ENCODE measurements at regions not wholly inside any gene's neighbourhood (a gene's known extent, or its start where the extent isn't known, plus 50 kb on each side); places are given as distances from the start of the nearest gene placed in this dataset.
A peak's percentile ranks its signal among the peaks of the same experiment; 100 is the strongest.
"Not testable (repeated sequence)": the region's sequence is repeated elsewhere in the genome, so short reads cannot be mapped to it uniquely, and the experiment has no call there.

DNA sequence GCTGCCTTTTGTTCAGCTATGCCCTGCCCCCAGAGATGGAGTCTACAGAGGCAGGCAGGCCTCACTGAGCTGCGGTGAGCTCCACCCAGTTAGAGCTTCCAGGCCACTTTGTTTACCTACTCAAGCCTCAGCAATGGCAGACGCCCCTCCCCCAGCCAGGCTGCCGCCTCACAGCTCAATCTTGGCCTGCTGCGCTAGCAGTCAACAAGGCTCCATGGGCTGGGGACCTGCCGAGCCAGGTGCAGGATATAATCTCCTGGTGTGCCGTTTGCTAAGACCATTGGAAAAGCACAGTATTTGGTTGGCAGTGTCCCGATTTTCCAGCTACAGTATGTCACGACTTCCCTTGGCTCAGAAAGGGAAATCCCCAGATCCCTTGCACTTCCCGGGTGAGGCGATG lies 862.0 kb downstream of the GRID1 start:
- H3K36me3 ChIP-seq (ENCODE audit: control insufficient read depth, insufficient read depth, low read length); H3K27ac ChIP-seq (ENCODE audit: low read depth, low read length); H3K4me1 ChIP-seq (ENCODE audit: control insufficient read depth, insufficient read depth, low read length); H3K27me3 ChIP-seq (ENCODE audit: control insufficient read depth, insufficient read depth, low read length); H3K9ac ChIP-seq (ENCODE audit: low read length); H3K4me3 ChIP-seq (ENCODE audit: low read depth, low read length): not testable (repeated sequence)
- peaks cover 15% of the 10 kb centered on the region for H3K9me3 ChIP-seq (ENCODE audit: control insufficient read depth, insufficient read depth, low read depth, low read length)

DNA sequence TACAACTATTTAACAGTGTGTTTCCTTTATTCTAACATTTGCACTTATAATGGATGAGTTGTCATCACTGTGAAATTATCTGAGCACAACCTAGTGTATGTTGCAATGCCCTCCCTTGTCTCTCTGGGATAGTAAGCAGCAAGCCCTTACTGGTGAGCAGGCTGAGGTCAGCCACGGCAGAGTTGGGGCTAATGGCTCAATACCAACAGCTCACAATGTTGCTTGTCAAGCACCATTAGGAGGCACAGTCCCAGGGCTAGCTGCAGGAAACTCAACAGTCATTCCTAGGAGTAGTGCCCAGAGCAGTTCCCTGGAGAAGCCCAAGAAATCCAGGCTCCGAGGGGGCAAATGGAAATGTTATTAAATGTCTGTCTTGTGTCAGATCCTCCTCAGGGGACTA lies 858.4 kb downstream of the GRID1 start:
- Histone ChIP-seq H3K9ac (ENCODE audit: low read length) (no peak overlapping the region), H3K4me1 (ENCODE audit: control insufficient read depth, insufficient read depth, low read length) (peaks cover 5% of the 10 kb centered on the region; the same call in 1 of the 2 replicates), H3K27me3 (ENCODE audit: control insufficient read depth, insufficient read depth, low read length) (no peaks in the 10 kb centered on the region), H3K36me3 (ENCODE audit: control insufficient read depth, insufficient read depth, low read length) (no peaks in the 10 kb centered on the region), H3K4me3 (ENCODE audit: low read depth, low read length) (no peak overlapping the region), H3K9me3 (ENCODE audit: control insufficient read depth, insufficient read depth, low read depth, low read length) (peaks cover 15% of the 10 kb centered on the region), H3K27ac (ENCODE audit: low read depth, low read length) (no peak overlapping the region)

DNA sequence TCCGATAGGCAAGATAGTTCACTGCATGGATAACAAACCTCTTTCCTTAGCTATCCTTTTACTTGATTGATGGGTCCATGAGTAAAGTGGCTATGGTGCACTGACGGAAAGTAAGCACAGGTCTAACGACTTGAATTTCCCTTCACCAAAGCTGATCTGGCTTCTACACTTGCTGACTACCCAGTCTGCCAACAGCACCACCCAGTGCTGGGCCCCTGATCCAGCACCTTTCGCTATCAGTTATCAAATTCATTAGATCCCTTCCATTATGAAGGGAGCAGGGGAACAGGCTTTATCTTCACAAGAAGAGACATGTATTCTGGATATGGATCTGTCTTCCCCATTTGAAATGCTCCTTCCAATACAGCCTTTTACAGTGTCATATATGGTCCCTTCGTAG lies 855.9 kb downstream of the GRID1 start:
- Histone ChIP-seq H3K27me3 (ENCODE audit: control insufficient read depth, insufficient read depth, low read length) (no peaks in the 10 kb centered on the region), H3K36me3 (ENCODE audit: control insufficient read depth, insufficient read depth, low read length) (no peaks in the 10 kb centered on the region), H3K4me3 (ENCODE audit: low read depth, low read length) (no peak overlapping the region), H3K4me1 (ENCODE audit: control insufficient read depth, insufficient read depth, low read length) (peaks cover 15% of the 10 kb centered on the region), H3K27ac (ENCODE audit: low read depth, low read length) (no peak overlapping the region), H3K9ac (ENCODE audit: low read length) (no peak overlapping the region), H3K9me3 (ENCODE audit: control insufficient read depth, insufficient read depth, low read depth, low read length) (no peaks in the 10 kb centered on the region)

DNA sequence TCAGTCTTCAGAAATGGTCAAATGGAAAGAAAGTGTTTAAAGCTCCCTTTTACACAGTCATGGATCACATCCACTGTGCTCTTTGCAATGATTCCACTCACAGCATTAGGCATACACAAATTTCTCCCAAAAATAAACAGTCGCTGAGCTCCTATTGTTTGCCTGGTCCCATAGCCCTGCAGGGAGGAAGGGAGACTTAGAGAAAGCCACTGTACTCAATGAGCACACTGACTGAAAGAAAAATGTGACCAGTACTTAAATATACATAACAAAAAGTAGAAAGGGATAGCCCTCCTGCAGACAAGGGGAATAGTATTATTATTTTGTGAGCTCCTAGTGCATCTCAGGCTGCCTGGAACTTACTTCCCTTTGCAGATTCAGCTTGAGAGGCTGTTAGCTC lies 853.2 kb downstream of the GRID1 start:
- H3K9ac ChIP-seq (ENCODE audit: low read length) = no peak overlapping the region

DNA sequence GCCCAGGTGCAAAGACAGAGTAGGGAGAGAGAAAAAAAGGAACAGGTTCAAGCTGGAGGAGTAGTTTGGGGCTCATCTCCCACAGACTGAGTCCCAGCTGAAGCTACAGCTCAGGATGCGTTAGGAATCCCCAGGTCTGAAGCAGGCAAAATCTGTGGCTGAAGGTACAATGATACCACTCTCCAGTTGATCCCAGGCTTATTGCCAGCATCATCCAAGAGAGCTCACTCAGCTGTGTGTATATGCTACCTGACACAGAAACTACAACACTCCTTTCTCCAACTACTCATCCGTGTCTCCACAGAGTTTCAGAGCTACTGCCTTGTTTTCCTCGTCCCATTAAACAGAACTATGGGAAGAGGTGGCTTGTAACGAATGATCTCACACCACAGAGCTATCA lies 851.3 kb downstream of the GRID1 start:
- H3K4me3 ChIP-seq (ENCODE audit: low read depth, low read length) = no peak overlapping the region
- H3K9me3 ChIP-seq (ENCODE audit: control insufficient read depth, insufficient read depth, low read depth, low read length) = no peaks in the 10 kb centered on the region
- H3K36me3 ChIP-seq (ENCODE audit: control insufficient read depth, insufficient read depth, low read length) = no peaks in the 10 kb centered on the region
- H3K27ac ChIP-seq (ENCODE audit: low read depth, low read length) = no peak overlapping the region
- H3K9ac ChIP-seq (ENCODE audit: low read length) = no peak overlapping the region
- peaks cover 15% of the 10 kb centered on the region for H3K4me1 ChIP-seq (ENCODE audit: control insufficient read depth, insufficient read depth, low read length)
- no peaks in the 10 kb centered on the region for H3K27me3 ChIP-seq (ENCODE audit: control insufficient read depth, insufficient read depth, low read length)

More for the DNA sequence above, 853.2 kb downstream of the GRID1 start:
- Histone ChIP-seq H3K27me3 (ENCODE audit: control insufficient read depth, insufficient read depth, low read length) (no peaks in the 10 kb centered on the region), H3K36me3 (ENCODE audit: control insufficient read depth, insufficient read depth, low read length) (no peaks in the 10 kb centered on the region), H3K27ac (ENCODE audit: low read depth, low read length) (no peak overlapping the region), H3K4me1 (ENCODE audit: control insufficient read depth, insufficient read depth, low read length) (peaks cover 15% of the 10 kb centered on the region), H3K9me3 (ENCODE audit: control insufficient read depth, insufficient read depth, low read depth, low read length) (no peaks in the 10 kb centered on the region), H3K4me3 (ENCODE audit: low read depth, low read length) (no peak overlapping the region)

DNA sequence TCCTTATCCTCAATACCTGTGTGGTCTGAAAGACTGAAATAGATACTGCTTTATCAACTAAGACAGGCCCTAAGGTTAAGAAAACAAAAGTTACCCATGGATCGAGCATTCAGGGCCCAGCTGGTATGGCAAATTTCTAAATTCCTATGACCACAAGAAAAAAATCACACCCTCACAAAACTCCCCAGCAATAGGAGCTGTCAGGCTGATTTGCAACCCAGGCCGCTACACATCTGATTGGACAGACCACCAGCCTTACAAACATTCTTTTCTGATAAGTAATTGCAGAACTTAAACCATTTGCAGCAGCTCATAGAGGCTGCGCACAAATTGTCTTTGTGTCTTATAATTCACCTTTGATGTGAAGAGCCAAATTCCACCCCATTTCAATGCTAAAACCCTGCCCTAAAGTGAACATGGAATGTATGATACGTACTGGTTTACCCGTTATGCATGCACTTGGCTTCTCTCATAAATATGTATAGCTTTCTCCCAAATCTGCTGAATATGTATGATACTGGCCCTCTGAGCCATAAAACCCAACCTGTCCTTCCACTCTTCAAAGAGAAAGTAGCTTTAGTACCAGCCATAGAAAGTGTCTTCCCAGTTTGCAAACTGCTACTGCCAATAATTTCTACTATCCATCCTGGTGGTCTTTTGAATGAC lies 842.5 kb downstream of the GRID1 start:
- no peaks in the 10 kb centered on the region for H3K27me3 ChIP-seq (ENCODE audit: control insufficient read depth, insufficient read depth, low read length)
- no peak overlapping the region for H3K9ac ChIP-seq (ENCODE audit: low read length)
- no peak overlapping the region for H3K27ac ChIP-seq (ENCODE audit: low read depth, low read length)
- peaks cover 18% of the 10 kb centered on the region for H3K9me3 ChIP-seq (ENCODE audit: control insufficient read depth, insufficient read depth, low read depth, low read length)
- no peaks in the 10 kb centered on the region for H3K36me3 ChIP-seq (ENCODE audit: control insufficient read depth, insufficient read depth, low read length)
- H3K4me3 ChIP-seq (ENCODE audit: low read depth, low read length) = no peak overlapping the region
- 0 out of 2 replicates have a peak, but pooled peaks cover 9% of the 10 kb centered on the region for H3K4me1 ChIP-seq (ENCODE audit: control insufficient read depth, insufficient read depth, low read length)

DNA sequence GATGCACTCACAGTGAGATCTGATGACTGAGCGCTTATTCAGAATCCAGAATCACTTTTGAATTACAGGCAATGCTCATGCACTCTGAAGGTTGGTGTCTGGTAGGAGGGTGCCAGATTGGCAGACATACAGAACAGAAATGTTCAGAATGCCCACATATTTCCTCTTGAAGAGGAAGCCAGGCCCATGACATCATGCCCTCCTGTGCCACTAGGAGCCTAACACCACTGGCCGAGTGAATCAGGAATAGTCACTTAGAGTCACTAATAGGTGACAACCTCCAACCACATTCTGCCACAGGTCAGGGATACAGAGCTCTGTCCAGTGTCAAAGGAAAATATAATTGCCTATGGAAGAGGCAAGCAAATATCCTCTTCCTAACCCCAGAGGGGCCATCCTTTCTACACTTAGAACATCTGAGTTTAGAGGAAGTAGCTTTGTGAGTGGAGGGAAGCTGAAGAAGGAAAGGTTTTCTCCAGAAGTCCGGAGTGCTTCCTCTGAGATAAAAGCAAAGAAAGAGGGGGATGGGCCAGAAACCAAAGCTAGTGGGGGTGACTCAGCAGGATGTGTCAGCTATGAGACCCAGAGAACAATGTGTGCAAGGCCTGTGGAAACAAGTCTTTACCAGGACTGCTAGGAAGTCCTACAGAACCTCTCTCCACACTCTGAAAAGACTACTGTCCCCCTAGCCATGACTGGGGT lies 838.8 kb downstream of the GRID1 start:
- Histone ChIP-seq H3K9ac (ENCODE audit: low read length) (no peak overlapping the region), H3K4me3 (ENCODE audit: low read depth, low read length) (no peak overlapping the region), H3K4me1 (ENCODE audit: control insufficient read depth, insufficient read depth, low read length) (peaks cover 16% of the 10 kb centered on the region; the same call in 1 of the 2 replicates), H3K9me3 (ENCODE audit: control insufficient read depth, insufficient read depth, low read depth, low read length) (peaks cover 23% of the 10 kb centered on the region), H3K27me3 (ENCODE audit: control insufficient read depth, insufficient read depth, low read length) (no peaks in the 10 kb centered on the region), H3K36me3 (ENCODE audit: control insufficient read depth, insufficient read depth, low read length) (no peaks in the 10 kb centered on the region), H3K27ac (ENCODE audit: low read depth, low read length) (no peak overlapping the region)

DNA sequence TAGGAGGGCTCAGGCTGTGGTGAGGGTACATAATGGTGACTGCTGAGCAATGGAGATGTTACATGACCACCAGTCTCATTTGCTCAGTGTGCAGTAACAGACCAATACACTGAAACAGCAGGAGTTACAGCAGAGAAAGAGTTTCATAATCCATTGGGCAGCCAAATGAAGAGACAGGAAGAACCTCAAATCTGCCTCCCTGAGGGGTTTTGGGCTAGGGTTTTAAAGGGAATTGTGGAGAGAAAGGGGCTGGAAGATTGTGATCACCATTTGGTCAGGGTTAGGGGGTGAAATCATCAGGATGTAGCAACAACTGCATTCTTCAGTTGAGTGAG lies 838.3 kb downstream of the GRID1 start:
- Histone ChIP-seq H3K9ac (ENCODE audit: low read length) (no peak overlapping the region), H3K4me3 (ENCODE audit: low read depth, low read length) (no peak overlapping the region), H3K4me1 (ENCODE audit: control insufficient read depth, insufficient read depth, low read length) (peaks cover 16% of the 10 kb centered on the region; the same call in 1 of the 2 replicates), H3K36me3 (ENCODE audit: control insufficient read depth, insufficient read depth, low read length) (no peaks in the 10 kb centered on the region), H3K27ac (ENCODE audit: low read depth, low read length) (no peak overlapping the region), H3K27me3 (ENCODE audit: control insufficient read depth, insufficient read depth, low read length) (no peaks in the 10 kb centered on the region), H3K9me3 (ENCODE audit: control insufficient read depth, insufficient read depth, low read depth, low read length) (peaks cover 23% of the 10 kb centered on the region)

DNA sequence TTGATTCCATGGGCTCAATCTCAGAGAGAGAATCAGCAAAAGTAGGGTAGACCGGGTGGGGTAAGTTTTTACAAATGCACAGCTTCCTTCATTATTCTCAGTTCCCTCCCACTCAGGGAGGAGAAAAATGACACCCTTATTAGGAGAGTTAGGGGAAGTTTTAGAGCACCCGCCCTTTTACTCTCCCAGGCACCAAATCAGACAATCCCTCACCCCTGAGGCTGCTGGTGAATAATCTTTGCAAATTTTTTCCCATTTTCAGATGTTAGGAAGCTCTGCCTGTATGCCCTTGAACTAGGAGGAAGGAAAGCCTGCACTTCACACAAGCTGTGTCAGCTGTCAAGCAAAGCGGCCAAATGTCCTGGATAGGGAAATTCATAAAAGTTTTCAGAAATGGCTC lies 834.9 kb downstream of the GRID1 start:
- peaks cover 23% of the 10 kb centered on the region for H3K9me3 ChIP-seq (ENCODE audit: control insufficient read depth, insufficient read depth, low read depth, low read length)
- no peak overlapping the region for H3K27ac ChIP-seq (ENCODE audit: low read depth, low read length)
- peaks cover 13% of the 10 kb centered on the region; the same call in 1 of the 2 replicates for H3K4me1 ChIP-seq (ENCODE audit: control insufficient read depth, insufficient read depth, low read length)
- no peak overlapping the region for H3K4me3 ChIP-seq (ENCODE audit: low read depth, low read length)
- H3K27me3 ChIP-seq (ENCODE audit: control insufficient read depth, insufficient read depth, low read length) = no peaks in the 10 kb centered on the region
- no peak overlapping the region for H3K9ac ChIP-seq (ENCODE audit: low read length)
- no peaks in the 10 kb centered on the region for H3K36me3 ChIP-seq (ENCODE audit: control insufficient read depth, insufficient read depth, low read length)

DNA sequence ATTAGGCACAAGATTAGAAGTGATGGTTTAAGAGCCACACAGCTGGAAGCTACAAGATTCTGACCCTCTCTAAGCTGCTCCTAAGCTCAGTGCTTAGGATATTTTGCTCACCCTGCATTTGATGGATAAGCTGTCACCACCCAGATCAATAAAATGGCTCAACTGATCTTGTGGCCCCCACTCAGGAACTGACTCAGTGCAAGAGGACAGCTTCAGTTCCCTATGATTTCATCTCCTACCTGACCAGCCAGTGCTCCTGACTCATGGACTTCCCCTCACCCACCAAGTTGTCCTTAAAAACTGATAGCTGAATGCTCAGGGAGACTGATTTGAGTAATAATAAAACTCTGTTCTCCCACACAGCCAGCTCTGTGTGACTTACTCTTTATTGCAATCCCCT lies 833.8 kb downstream of the GRID1 start:
- H3K4me3 ChIP-seq (ENCODE audit: low read depth, low read length) = no peak overlapping the region
- H3K27me3 ChIP-seq (ENCODE audit: control insufficient read depth, insufficient read depth, low read length) = no peaks in the 10 kb centered on the region
- no peak overlapping the region for H3K9ac ChIP-seq (ENCODE audit: low read length)
- H3K9me3 ChIP-seq (ENCODE audit: control insufficient read depth, insufficient read depth, low read depth, low read length) = peaks cover 18% of the 10 kb centered on the region
- H3K4me1 ChIP-seq (ENCODE audit: control insufficient read depth, insufficient read depth, low read length) = peaks cover 13% of the 10 kb centered on the region; the same call in 1 of the 2 replicates
- H3K36me3 ChIP-seq (ENCODE audit: control insufficient read depth, insufficient read depth, low read length) = no peaks in the 10 kb centered on the region
- no peak overlapping the region for H3K27ac ChIP-seq (ENCODE audit: low read depth, low read length)

DNA sequence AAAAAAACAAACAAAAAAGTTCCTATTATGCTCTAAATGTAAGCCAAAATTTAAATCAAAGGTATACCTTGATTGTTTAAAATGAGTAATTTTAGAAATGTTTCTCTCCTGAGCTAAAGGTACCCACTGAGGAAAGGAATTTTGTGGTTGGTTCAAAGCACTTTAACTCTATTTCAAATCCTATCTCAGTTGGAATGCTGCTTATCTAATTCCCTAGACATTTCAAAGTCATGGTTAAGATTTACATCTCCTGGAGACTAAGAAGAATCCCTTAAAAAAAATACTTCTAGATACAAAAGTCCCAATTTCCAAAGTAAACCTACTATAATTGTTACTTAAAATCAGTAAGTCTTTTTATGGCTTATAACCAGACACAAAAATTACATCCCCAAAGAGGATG lies 830.7 kb downstream of the GRID1 start:
- Histone ChIP-seq H3K27me3 (ENCODE audit: control insufficient read depth, insufficient read depth, low read length) (no peaks in the 10 kb centered on the region), H3K4me3 (ENCODE audit: low read depth, low read length) (no peak overlapping the region), H3K27ac (ENCODE audit: low read depth, low read length) (peak overlapping the region; percentile 53; the same call in 1 of the 2 replicates), H3K9me3 (ENCODE audit: control insufficient read depth, insufficient read depth, low read depth, low read length) (no peaks in the 10 kb centered on the region), H3K36me3 (ENCODE audit: control insufficient read depth, insufficient read depth, low read length) (no peaks in the 10 kb centered on the region), H3K4me1 (ENCODE audit: control insufficient read depth, insufficient read depth, low read length) (peaks cover 13% of the 10 kb centered on the region; the same call in 1 of the 2 replicates), H3K9ac (ENCODE audit: low read length) (no peak overlapping the region)

Measured in HUES6 (cell line).